ENCODE measurements at regions not wholly inside any gene's neighbourhood (a gene's known extent, or its start where the extent isn't known, plus 50 kb on each side); places are given as distances from the start of the nearest gene placed in this dataset.
"Not testable (repeated sequence)": the region's sequence is repeated elsewhere in the genome, so short reads cannot be mapped to it uniquely, and the experiment has no call there.

GRCh38 chr16:77057161-77057774 lies 133.7 kb upstream of the MON1B start:
- peak; percentile 62 for ATAC-seq
- DNase-seq (ENCODE audit: low spot score): no peak

DNA sequence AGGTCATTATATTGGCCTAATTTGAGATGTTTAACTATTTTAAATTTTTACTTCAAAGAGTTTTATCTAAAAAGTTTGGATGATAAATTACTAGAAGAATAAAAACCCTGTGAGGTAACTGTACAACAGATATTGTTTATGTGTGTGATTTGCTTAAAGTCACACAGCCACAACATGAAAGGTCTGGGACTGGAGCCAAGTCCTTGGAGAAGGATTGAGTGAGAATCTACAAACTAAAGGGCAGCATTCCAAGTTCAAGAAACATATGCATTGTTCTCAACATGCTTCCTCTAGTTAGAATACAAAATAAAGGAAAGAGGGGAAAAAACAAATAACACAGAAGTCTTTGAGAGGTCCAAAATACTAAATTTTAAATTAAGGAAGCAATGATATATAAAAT lies 131.5 kb upstream of the MON1B start:
- no peak for ATAC-seq

GRCh38 chr16:77060614-77061013 lies 130.4 kb upstream of the MON1B start:
- DNase-seq (ENCODE audit: low spot score) (no peak), ATAC-seq (no peak)

More for the DNA sequence above, 131.5 kb upstream of the MON1B start:
- no peak for DNase-seq (ENCODE audit: low spot score)

DNA sequence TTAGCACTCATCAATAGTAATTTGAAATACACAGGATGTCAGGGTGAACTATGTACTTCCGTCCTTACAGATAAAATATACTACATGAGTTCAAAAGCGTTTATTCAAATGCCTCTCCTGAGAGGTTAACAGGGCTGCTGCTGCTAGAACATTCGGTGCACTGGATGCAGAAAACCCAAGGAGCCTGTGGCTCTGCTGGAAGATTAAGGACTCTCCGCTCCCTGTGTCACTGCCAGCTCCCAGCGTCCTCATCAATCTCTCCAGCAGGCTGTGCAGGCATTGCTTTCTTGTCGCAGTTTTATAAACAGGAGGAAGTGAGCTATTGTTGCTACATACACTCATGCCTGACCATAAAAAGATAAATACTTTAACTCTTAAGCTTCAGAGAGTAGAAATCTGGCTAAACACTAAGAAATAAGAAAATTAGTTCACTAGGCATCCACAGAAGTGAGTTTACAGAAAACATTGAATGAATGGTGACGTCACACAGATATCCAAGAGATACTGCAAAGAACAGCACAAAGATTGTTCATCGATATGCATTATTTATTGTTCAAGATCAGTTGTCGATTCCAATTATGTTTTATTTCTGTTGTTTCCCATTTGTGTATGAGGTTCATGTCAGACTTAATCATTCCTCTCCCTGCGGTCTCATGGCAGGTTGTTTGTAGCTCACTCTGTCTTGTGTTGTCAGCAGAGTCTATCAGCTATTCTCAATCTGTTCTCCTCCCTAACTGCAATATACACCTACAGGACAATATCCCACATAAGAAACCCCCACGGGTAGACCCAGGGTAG lies 127.9 kb upstream of the MON1B start:
- no peak for DNase-seq (ENCODE audit: low spot score)

GRCh38 chr16:77063676-77064016 lies 127.3 kb upstream of the MON1B start:
- DNase-seq (ENCODE audit: low spot score): no peak
- ATAC-seq: no peak

More for the DNA sequence above, 127.9 kb upstream of the MON1B start:
- ATAC-seq: peak; percentile 50

DNA sequence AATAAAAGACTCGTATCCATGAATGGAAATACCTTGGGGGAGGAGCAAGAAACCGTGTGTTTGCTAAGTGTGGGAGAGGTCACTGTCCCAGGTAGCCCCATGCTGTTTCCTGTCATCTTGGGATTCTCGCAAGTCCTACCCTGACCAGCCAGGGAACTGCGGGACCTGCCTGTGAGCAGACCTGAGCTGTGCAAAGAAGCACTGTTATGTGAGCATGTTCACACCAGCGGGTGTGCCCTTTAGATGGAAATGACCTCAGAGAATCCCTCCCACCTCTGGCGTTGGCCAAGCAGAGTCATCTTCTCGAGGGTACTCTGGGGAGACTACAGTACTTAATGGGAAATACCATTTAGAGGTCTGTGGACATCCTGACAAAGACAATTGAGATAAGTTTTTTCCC lies 127.0 kb upstream of the MON1B start:
- ATAC-seq: no peak
- no peak for DNase-seq (ENCODE audit: low spot score)

GRCh38 chr16:77066896-77067496 lies 124.0 kb upstream of the MON1B start:
- no peak for DNase-seq (ENCODE audit: low spot score)
- peak; percentile 32 for ATAC-seq

- ATAC-seq (no peak), DNase-seq (ENCODE audit: low spot score) (no peak)
These were observed 123.1 kb upstream of the MON1B start for GRCh38 chr16:77067900-77068299.

DNA sequence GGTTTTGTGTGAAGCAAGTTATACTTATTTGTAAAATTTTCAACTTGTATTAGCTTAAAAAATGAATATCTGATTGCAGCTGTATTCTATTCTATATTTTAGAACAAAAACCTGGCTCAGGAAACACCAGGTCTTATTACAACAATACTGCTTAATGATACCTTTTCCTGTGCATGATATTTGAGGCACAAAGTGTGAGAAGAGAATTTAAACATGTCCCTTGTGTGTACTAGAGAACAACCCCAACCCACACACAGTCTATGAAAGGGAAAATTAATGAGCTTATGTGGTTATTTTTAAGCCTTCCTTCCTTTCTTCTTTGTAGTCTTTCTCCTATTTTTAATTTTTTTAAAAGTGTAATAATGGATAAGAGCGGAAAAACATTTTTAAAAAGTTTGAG lies 122.6 kb upstream of the MON1B start:
- ATAC-seq: no peak
- no peak for DNase-seq (ENCODE audit: low spot score)

DNA sequence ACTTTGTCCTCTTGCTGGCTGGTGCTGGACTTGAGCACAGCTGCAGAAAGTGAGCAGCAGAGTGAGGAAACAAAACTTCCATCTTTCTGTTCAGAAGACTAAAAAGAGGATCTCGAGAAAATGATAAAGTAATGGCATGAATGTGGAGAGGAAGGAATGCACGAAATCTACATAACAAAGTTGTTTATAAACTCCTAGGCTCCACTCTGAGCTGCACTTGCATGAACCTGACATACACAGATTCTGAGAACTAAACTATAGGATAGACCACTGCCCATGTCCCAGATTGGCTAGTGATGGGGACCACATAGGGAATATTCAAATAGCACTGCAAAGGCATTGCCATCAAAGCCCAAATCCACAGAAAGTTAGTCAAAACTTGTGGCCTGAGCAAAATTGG lies 121.1 kb upstream of the MON1B start:
- ATAC-seq (no peak), DNase-seq (ENCODE audit: low spot score) (no peak)

DNA sequence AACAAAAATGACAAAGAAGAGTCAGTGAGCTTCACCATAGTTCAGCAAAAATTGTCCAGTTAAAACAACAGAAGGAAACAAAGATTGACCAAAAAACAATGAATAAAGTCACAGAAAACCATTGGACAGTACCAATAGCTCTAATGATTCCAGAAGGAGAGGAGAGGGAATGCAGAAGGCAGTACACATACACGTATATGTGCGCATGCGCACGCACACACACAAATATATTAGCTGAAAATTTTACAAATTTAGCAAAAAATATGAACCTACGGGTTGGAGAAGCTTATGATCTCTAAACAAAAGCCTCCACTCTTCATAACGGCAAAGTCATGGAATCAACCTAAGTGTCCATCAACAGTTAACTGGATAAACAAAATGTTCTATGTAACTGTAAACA lies 120.3 kb upstream of the MON1B start:
- ATAC-seq (no peak), DNase-seq (ENCODE audit: low spot score) (no peak)

DNA sequence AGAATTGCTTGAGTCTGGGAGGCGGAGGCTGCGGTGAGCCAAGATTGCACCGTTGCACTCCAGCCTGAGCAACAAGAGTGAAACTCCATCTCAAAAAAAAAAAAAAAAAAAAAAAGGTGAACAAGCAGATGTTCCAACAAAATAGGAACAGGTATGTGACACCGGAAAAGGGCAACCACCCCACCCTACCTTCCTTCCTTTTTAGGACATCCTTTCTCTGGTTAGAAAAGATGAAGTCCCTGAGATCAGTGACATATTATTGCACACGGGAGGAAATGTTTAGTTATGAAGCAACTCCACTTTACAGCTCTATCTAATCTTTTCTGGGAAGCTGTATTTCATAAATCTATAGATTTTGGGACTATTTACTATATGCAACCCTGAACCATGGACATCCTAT lies 114.2 kb upstream of the MON1B start:
- ATAC-seq (no peak), DNase-seq (ENCODE audit: low spot score) (no peak)

DNA sequence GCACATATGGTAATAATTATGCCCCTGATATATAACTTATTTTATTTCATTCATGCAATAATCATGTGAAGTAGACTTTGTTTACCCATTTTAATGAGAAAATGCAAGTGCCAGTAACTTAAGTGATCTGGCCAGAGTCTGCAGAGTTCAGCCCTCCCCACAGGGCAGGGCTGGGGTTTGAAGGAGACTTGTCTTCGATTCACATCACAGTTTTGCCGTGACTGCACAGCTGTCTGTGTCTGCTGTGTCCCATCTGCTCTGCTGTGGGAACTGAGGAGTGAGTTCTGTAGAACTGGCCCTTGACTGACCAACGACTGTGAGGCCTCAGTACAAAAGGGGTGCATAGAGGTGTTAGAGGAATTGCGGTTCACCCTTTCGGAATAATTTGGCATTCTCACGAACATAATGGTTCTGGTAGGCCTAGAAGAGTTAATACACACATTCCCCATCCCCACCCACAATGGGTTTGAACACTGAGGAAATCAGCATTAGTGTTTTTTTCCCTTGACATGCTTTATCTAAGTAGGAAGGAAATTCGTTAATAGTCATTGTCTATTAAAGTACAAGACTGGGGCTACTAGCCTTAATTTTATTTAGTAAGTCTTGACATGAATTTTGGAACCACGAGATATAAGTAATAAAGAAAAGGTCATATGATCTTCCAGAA lies 113.6 kb upstream of the MON1B start:
- ATAC-seq (no peak), DNase-seq (ENCODE audit: low spot score) (no peak)

GRCh38 chr16:77085981-77086380 lies 105.0 kb upstream of the MON1B start:
- no peak for ATAC-seq
- DNase-seq (ENCODE audit: low spot score): no peak

GRCh38 chr16:77090062-77090461 lies 100.9 kb upstream of the MON1B start:
- ATAC-seq (no peak), DNase-seq (ENCODE audit: low spot score) (no peak)

- ATAC-seq: no peak
These were observed 97.7 kb upstream of the MON1B start for GRCh38 chr16:77093309-77093708.

DNA sequence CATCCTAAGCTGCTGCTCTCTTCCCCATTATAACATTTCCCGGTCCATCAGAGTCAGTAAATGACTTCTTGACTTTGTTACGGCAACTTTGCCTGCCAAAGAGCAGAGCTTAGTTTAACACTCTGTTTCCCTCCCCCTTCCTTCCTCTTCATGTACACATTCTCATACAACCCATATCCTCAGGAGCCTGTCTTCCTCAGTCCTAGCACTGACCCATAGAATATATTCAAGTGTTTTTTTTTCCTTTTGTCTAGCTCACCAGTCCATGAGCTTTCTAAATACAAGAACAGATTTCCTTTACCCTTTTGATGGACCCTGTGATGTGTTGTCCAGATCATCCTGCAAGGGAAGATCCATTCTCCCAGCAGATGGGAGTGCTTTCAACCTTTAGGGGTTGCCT lies 97.0 kb upstream of the MON1B start:
- no peak for DNase-seq (ENCODE audit: low spot score)
- no peak for ATAC-seq

More at GRCh38 chr16:77093309-77093708, 97.7 kb upstream of the MON1B start:
- DNase-seq (ENCODE audit: low spot score): no peak

DNA sequence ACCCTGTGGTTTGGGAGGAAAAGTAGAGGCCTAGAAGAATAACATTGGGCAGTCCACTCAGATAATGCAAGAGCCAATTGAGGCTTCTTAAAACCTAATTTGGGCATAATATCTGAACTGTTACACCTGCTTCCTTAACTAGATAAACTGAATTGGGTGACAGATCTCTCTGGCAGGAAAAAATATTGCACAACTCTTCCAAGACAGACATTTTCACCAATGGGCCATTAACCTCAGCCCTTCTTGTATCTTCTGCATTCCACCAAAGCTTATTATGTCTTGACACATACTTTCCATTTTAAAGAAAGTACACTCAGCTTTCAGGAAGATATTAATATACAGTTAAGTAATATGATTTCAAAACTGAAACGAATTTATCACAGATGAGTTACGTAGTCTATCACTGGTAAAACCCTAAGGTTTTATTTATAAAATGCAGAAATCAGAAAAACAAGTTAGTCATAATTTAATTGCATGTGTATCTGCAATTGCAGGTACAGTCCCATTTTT lies 79.9 kb upstream of the MON1B start:
- no peak for DNase-seq (ENCODE audit: low spot score)
- no peak for ATAC-seq

- DNase-seq (ENCODE audit: low spot score): no peak
- ATAC-seq: no peak
These were observed 78.2 kb upstream of the MON1B start for GRCh38 chr16:77112746-77113145.

DNA sequence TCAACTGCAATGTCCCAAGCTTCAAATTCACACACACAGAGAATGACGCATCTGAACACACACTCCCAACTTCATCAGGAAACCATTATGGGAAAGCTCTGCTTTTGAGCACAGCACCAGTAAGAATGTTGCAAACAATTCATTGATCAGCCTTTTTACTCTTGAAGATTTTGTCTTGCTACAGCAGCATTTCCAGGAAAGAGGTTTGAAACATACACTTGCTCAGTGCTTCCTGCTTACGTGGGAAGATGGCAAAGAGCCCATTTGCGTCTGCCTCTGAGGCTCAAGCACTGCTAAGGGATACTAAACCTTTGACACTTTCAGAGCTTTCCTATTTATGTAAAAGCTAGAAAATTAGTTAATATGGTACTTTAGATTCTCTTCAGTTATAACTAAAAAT lies 77.2 kb upstream of the MON1B start:
- ATAC-seq (peak; percentile 60), DNase-seq (ENCODE audit: low spot score) (no peak)

- not testable (repeated sequence) for DNase-seq (ENCODE audit: low spot score); ATAC-seq
These were observed 76.6 kb upstream of the MON1B start for GRCh38 chr16:77114361-77114760.

- ATAC-seq: no peak
- no peak for DNase-seq (ENCODE audit: low spot score)
These were observed 74.1 kb upstream of the MON1B start for GRCh38 chr16:77116856-77117255.
